OCI-LY3 (cell line): ENCODE measurements at regions not wholly inside any gene's neighbourhood (a gene's known extent, or its start where the extent isn't known, plus 50 kb on each side); places are given as distances from the start of the nearest gene placed in this dataset.

ENCODE experiments used
- CTCF ChIP-seq: fragments of 200-600, 300-600 bp; sonication (generic); IDR thresholded peaks from 2 replicates; pipeline ENCODE4 v1.5.1; 2014; ENCODE audit warnings: antibody characterized with exemption, low read length, low read depth
- EZH2phosphoT487 ChIP-seq: fragments of 200-600 bp; shearing (Covaris generic); IDR thresholded peaks from 2 replicates; pipeline ENCODE4 v1.6.1; 2018; ENCODE audit warnings: antibody characterized with exemption, mixed run types, low read depth

DNA sequence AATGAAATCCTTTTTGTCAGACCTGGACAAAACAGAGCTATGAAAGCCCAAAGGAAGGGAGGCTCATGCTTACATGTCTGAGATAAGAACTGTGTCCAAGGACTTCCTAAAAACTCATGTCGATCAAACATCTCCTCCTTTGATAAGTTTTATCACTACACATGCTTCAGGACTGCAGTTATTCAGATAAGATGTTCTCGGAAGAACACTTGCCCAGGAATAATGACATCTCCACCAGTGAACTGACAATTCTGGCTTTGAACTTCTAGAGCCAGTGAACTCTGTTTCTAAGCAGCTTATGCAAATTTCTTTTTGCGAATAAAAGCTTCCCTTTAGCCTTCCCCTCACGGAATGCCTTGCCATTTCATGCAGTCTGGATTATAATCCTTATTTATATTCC lies 561.6 kb downstream of the TBC1D4 start:
- TF ChIP-seq CTCF, result no peak
- no peak for TF ChIP-seq EZH2phosphoT487
